Activated CD4-positive, alpha-beta T cell treated with anti-CD3 and anti-CD28 coated beads, Interleukin-2, Interleukin-6, amounts not matched to agents 100 ng/mL and 50 ng/mL, durations not matched to agents 16 hours and 8 hours (primary cell): ENCODE measurements at regions not wholly inside any gene's neighbourhood (a gene's known extent, or its start where the extent isn't known, plus 50 kb on each side); places are given as distances from the start of the nearest gene placed in this dataset.
"Not testable (repeated sequence)": the region's sequence is repeated elsewhere in the genome, so short reads cannot be mapped to it uniquely, and the experiment has no call there.

Experiments used
- DNase-seq: peaks from one replicate; pipeline ENCODE4 v3.0.0-alpha.2; 2020

- no peak for DNase-seq
Measured at GRCh38 chr6:169866668-169867521, 115.5 kb downstream of the ERMARD start.

- no peak for DNase-seq
Measured at GRCh38 chr6:169866140-169866534, 114.7 kb downstream of the ERMARD start.

GRCh38 chr6:169865346-169866139, 114.1 kb downstream of the ERMARD start:
- DNase-seq: no peak

- DNase-seq: no peak
Measured at GRCh38 chr6:169864148-169865020, 113.0 kb downstream of the ERMARD start.

DNA sequence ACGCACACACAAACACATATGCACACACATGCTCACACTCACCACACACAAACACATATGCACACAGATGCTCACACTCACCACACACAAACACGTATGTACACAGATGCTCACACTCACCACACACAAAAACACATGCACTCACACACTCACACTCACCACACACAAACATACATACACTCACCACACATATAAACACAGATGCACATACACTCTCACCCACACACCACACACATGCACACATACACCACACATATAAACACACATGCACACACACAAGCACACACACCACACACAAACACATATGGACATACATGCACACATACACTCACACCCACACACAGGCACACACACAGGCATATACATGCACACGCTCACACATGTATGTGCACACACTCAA, 112.3 kb downstream of the ERMARD start:
- no peak for DNase-seq

DNA sequence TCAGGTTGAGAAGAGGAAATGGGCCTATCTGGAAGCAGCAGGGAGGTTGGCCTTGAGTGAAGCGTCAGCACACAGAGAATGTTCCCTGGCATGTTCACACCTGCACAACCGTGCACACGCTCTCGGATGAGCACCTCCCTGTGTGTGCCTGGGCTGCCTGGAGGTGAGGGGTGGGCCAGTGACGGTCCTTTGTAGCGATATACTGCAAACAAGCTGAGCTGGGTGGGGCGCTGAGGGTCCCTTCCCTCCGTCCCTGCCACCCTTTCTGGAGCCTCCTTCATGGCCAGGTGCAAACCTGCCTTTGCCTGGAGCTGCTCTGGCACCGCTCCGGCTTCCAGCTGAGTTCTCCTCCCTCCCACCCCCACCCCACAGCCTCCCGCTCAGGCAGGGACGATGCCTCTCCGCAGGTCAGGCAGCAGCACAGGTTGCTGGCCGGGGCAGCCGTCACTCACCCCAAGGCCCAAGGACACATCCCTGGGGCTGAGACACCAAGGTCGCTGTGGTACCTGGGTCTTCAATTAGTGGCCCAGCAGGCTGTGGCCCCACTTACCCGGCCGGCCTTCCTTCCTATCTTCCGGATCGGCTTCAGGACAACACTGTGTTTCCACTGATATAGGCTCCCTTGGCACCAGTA, 111.6 kb downstream of the ERMARD start:
- DNase-seq: no peak

DNA sequence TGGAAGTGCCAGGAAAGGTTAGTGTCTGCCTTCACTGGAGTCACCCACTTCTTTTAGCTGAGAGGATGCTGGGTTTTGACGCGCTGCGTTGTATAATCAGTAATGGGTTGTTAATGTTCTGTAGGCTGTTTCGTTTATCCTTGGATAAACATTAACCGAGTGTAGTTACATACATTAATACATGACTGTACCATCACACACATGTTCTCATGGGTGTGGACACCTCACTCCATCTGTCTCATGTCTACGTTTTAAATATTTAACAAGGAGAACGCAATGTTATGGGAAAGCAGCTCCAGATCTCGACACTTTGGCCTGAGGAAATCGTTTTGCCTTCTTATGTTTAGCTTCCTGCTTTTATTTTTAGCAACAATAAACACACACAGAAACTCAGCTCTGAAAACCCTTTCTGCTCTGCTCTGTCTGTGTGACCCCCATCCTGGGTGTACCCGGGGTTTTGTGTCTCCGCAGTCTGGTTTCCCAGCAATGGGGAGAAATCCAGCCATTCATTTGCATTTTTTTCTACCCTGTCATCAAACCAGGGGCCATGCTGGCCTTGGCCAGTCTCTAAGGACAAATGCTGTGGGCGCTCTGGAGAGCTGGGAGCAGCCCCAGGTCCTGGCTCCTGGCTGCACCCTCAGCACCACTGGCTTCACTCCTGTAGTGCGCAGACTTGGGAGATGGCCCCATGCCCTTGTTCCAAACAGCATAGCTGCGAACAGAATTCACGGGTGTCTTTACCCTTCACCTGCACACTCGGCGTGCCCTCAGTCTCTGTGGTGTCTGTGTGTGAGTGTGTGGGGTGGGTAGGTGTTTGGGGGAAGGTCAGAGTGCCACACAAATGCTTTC, 110.8 kb downstream of the ERMARD start:
- DNase-seq: no peak

DNA sequence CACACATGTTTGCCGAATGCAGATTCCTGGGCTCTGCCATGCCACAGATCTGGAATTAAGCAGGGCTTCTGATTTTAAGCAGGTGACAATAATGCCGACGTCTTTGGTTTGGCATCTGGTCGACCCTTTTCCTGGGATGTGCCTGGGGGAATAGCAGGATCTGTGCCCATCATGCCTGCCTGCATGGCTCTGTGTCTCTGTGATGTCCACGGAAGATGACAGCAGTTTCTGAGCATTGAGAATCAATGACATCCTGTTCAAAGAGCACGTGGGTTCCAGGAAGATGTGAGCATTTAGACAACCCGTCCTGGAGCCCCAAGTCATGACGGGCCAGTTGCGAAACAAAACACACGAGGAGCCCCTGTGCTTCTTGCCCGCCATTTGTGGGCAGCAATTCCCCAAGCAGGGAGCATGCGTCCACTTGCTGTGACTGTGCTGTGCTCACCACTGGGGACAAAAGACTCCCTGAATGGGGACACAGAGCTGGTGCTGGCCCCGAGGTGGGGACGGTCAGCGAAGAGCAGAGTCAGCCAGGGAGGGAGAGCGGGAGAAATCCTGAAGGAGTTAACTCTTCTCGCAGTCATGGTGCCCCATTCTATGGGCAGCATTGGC, 110.1 kb downstream of the ERMARD start:
- DNase-seq: no peak

- DNase-seq: no peak
Measured at GRCh38 chr6:169859978-169860703, 108.7 kb downstream of the ERMARD start.

GRCh38 chr6:169859401-169859977, 108.1 kb downstream of the ERMARD start:
- DNase-seq: no peak

DNA sequence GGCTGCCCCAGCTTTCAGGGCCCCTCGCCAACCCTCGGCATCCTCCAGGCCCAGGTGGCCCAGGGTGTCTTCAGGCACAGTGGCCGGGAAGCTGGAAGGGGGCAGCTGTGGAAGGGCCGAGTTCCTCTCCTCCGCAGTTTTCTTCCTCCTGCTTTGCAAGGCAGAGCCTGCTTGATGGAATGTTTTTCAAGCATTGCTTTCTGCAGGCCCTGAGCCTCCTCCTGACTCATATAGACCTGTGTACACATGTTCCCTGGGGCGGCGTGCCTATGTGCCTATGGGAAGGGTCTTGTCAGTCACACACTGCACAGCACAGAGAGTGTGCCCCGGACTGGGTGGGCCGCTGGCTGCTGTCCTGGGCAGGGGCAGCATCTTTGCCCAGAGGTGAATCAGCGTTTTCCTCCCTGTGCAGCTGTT, 107.5 kb downstream of the ERMARD start:
- DNase-seq: no peak

GRCh38 chr6:169858293-169858934, 107.0 kb downstream of the ERMARD start:
- no peak for DNase-seq

DNA sequence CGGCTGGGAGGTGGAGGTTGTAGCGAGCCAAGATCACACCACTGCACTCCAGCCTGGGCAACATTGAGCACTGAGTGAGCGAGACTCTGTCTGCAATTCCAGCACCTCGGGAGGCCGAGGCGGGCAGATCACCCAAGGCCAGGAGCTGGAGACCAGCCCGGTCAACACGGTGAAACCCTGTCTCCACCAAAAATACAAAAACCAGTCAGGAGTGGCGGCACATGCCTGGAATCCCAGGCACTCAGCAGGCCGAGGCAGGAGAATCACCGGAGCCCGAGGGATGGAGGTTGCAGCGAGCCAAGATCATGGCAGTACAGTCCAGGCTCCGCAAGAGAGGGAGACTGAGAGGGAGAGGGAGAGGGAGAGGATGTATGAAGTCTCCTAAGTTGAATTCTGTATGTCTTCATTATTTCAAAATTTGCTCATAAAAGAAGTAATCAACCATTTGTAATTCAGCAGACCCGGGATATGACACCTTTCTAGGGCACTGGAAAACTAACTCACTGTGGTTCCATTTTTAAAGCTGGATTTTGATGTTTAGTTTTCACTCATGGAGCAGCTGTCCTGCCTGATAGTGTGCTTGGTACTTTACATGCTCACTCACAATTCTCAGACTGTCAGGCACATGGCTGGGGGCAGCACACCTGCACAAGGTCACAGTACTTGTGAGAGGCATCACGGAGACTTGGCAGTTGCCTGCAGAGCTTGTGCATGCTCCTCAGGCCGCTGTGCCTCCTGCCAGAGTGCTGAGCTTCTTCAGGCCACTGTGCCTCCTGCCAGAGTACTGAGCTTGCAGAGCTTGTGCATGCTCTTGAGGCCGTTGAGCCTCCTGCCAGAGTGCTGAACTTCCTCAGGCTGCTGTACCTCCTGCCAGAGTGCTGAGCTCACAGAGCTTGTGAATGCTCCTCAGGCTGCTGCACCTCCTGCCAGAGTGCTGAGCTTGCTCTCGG, 106.2 kb downstream of the ERMARD start:
- no peak for DNase-seq

DNA sequence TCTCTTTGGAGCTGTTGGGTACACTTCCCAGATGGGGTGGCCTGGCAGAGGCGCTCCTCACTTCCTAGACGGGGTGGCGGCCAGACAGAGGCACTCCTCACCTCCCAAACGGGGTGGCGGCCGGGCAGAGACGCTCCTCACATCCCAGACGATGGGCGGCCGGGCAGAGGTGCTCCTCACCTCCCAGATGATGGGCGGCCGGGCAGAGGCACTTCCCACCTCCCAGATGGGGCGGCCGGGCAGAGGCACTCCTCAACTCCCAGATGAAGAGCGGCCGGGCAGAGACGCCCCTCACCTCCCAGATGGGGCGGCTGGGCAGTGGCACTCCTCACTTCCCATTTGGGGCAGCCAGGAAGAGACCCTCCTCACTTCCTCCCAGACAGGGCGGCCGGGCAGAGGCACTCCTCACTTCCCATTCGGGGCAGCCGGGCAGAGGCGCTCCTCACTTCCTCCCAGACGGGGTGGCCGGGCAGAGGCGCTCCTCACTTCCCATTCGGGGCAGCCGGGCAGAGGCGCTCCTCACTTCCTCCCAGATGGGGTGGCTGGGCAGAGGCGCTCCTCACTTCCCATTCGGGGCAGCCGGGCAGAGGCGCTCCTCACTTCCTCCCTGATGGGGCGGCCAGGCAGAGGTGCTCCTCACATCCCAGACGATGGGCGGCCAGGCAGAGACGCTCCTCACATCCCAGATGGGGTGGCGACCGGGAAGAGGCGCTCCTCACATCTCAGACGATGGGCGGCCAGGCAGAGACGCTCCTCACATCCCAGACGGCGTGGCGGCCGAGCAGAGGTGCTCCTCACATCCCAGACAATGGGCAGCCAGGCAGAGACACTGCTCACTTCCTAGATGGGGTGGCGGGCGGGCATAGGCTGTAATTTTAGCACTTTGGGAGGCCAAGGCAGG, 105.3 kb downstream of the ERMARD start:
- DNase-seq: not testable (repeated sequence)

GRCh38 chr6:169854813-169855212, 103.4 kb downstream of the ERMARD start:
- DNase-seq: no peak

GRCh38 chr6:169854083-169854725, 102.8 kb downstream of the ERMARD start:
- DNase-seq: no peak
